ENCODE measurements at regions not wholly inside any gene's neighbourhood (a gene's known extent, or its start where the extent isn't known, plus 50 kb on each side); places are given as distances from the start of the nearest gene placed in this dataset.
A peak's percentile ranks its signal among the peaks of the same experiment; 100 is the strongest.

GRCh38 chr1:222955964-222956363 lies 141.1 kb downstream of the DISP1 start:
- intact Hi-C loops (cut with micrococcal nuclease): no loop called here
- POLR2A ChIA-PET (ENCODE audit: unreplicated experiment): no interaction called here
- Histone ChIP-seq H4K5ac (ENCODE audit: low read depth, low read length) (no peak overlapping the region), H3K27me3 (ENCODE audit: control insufficient read depth, insufficient read depth, low read length) (no peaks in the 10 kb centered on the region), H4K91ac (ENCODE audit: insufficient read depth, low read depth, low read length) (no peak overlapping the region), H3K4ac (ENCODE audit: low read depth, low read length) (no peak overlapping the region), H2AFZ (replicated peaks; ENCODE audit: low read length, poor library complexity) (no peak overlapping the region), H3K4me1 (ENCODE audit: control insufficient read depth, insufficient read depth, low read length) (peaks cover 3% of the 10 kb centered on the region), H3K4me3 (ENCODE audit: insufficient read depth, low read depth, low read length) (no peak overlapping the region), H3K9ac (ENCODE audit: low read depth, low read length) (no peak overlapping the region), H3K79me1 (ENCODE audit: low read depth in 1 of 2, low read length in 2 of 2) (no peaks in the 10 kb centered on the region), H3K36me3 (ENCODE audit: control insufficient read depth, insufficient read depth, low read length) (no peaks in the 10 kb centered on the region), H2BK5ac (ENCODE audit: low read depth, low read length, poor library complexity, severe bottlenecking) (no peak overlapping the region), H3K18ac (ENCODE audit: low read depth, low read length) (no peak overlapping the region), H2BK15ac (ENCODE audit: low read depth, low read length) (no peak overlapping the region), H3K4me2 (ENCODE audit: low read depth, low read length) (no peak overlapping the region; the same call in 1 of the 2 replicates), H3K27ac (ENCODE audit: insufficient read depth, low read length) (no peak overlapping the region), H3K23ac (ENCODE audit: low read depth, low read length) (no peak overlapping the region), H2AK9ac (replicated peaks; ENCODE audit: low read depth, low read length, poor library complexity) (no peak overlapping the region), H4K20me1 (ENCODE audit: insufficient read depth, low read length) (no peaks in the 10 kb centered on the region), H3K14ac (replicated peaks; ENCODE audit: low read depth, low read length) (no peak overlapping the region), H4K8ac (ENCODE audit: low read depth in 2 of 2, low read length in 2 of 2) (no peak overlapping the region), H3K9me3 (ENCODE audit: control insufficient read depth, insufficient read depth, low read length) (no peaks in the 10 kb centered on the region), H3K9me1 (ENCODE audit: insufficient read depth, low read length) (no peaks in the 10 kb centered on the region), H2BK20ac (ENCODE audit: low read depth, low read length) (no peak overlapping the region), H2AK5ac (ENCODE audit: low read depth, low read length) (no peak overlapping the region), H3K56ac (ENCODE audit: extremely low read depth, insufficient read depth, low read length) (no peak overlapping the region), H2BK120ac (ENCODE audit: low read depth, low read length) (no peak overlapping the region)
- BruUV-seq (replicated peaks): no TSS peak
- DNase-seq (no peak), ATAC-seq (ENCODE audit: low read depth) (peak; percentile 71)
- no peak for TF ChIP-seq SMC3 (IDR thresholded peaks at IDR 0.05; ENCODE audit: low read depth, low read length)
- TF ChIP-seq FOS (IDR thresholded peaks at IDR 0.05; ENCODE audit: low read depth, low read length): no peak
- TF ChIP-seq RAD21 (IDR thresholded peaks at IDR 0.05; ENCODE audit: low read length): no peak
- no peak for TF ChIP-seq MAZ (IDR thresholded peaks at IDR 0.05; ENCODE audit: borderline replicate concordance, low read depth, low read length)
- no peak for TF ChIP-seq ELK1 (IDR thresholded peaks at IDR 0.05; ENCODE audit: borderline replicate concordance, low read depth, low read length)
- no peak for TF ChIP-seq MXI1 (IDR thresholded peaks at IDR 0.05; ENCODE audit: borderline replicate concordance, low read depth, low read length)
- in situ Hi-C loops (cut with MboI; ENCODE audit: low sequenced_read_pairs): no loop called here
- CTCF ChIA-PET: no interaction called here
- no CpG with 5 or more reads among the region's 2 CpGs for WGBS, 2 experiments (ENCODE audit: extremely low coverage in 2 of 2, insufficient read length in 1 of 2)
- dilution Hi-C loops (cut with HindIII; ENCODE audit: low sequenced_read_pairs, unreplicated experiment): no loop called here
